Astrocyte (in vitro differentiated cells and primary cell): ENCODE measurements at regions not wholly inside any gene's neighbourhood (a gene's known extent, or its start where the extent isn't known, plus 50 kb on each side); places are given as distances from the start of the nearest gene placed in this dataset.
"Not testable (repeated sequence)": the region's sequence is repeated elsewhere in the genome, so short reads cannot be mapped to it uniquely, and the experiment has no call there.

ENCODE experiments used
- DNase-seq: peaks from one replicate; pipeline ENCODE4 v3.0.0-alpha.2; 2010; ENCODE audit warnings: low read depth
- FAIRE-seq: peaks from 2 replicates; lab custom pipeline; 2011; peaks lifted over from hg19 to GRCh38; lab: Jason Lieb, UNC
- H2AFZ ChIP-seq: 2 replicates; pipeline ENCODE4 v1.6.0; 2012; ENCODE audit warnings: low read depth, low read length, inconsistent platforms
- H3K27ac ChIP-seq: 2 replicates; pipeline ENCODE4 v1.5.1; 2011; ENCODE audit warnings: low read depth, low read length, inconsistent platforms
- H3K27me3 ChIP-seq: 2 replicates; pipeline ENCODE4 v1.6.0; 2011; ENCODE audit warnings: low read length, inconsistent platforms; ENCODE audit not compliant: insufficient read depth
- H3K36me3 ChIP-seq: 2 replicates; pipeline ENCODE4 v1.5.1; 2011; ENCODE audit warnings: low read length, inconsistent platforms; ENCODE audit not compliant: insufficient read depth
- H3K4me1 ChIP-seq: 2 replicates; pipeline ENCODE4 v1.5.1; 2011; ENCODE audit warnings: low read length, inconsistent platforms; ENCODE audit not compliant: insufficient read depth
- H3K4me2 ChIP-seq: 2 replicates; pipeline ENCODE4 v1.6.0; 2012; ENCODE audit warnings: low read length, inconsistent platforms
- H3K4me3 ChIP-seq: 2 replicates; pipeline ENCODE4 v1.5.1; 2011; ENCODE audit warnings: low read depth, mild to moderate bottlenecking, low read length, inconsistent platforms; ENCODE audit not compliant: insufficient read depth
- H3K79me2 ChIP-seq: 2 replicates; pipeline ENCODE4 v1.6.0; 2012; ENCODE audit warnings: mild to moderate bottlenecking, low read length, inconsistent platforms; ENCODE audit not compliant: insufficient read depth
- H3K9ac ChIP-seq: 2 replicates; pipeline ENCODE4 v1.6.0; 2012; ENCODE audit warnings: mild to moderate bottlenecking, low read length, inconsistent platforms
- H3K9me3 ChIP-seq: 2 replicates; pipeline ENCODE4 v1.5.1; 2012; ENCODE audit warnings: low read depth, mild to moderate bottlenecking, low read length, inconsistent platforms; ENCODE audit not compliant: insufficient read depth
- H4K20me1 ChIP-seq: 2 replicates; pipeline ENCODE4 v1.6.0; 2012; ENCODE audit warnings: low read length, inconsistent platforms; ENCODE audit not compliant: insufficient read depth
- H3K27ac Mint-ChIP-seq: one replicate; pipeline ENCODE4 v1.8.0; 2021; ENCODE audit warnings: mild to moderate bottlenecking, mixed read lengths; ENCODE audit not compliant: unreplicated experiment
- H3K27me3 Mint-ChIP-seq: one replicate; pipeline ENCODE4 v1.8.0; 2021; ENCODE audit warnings: low read depth, mixed read lengths; ENCODE audit not compliant: unreplicated experiment
- H3K36me3 Mint-ChIP-seq: one replicate; pipeline ENCODE4 v1.8.0; 2021; ENCODE audit warnings: low read depth, mixed read lengths; ENCODE audit not compliant: unreplicated experiment
- H3K4me1 Mint-ChIP-seq: one replicate; pipeline ENCODE4 v1.8.0; 2021; ENCODE audit warnings: low read depth, mixed read lengths; ENCODE audit not compliant: unreplicated experiment
- H3K4me3 Mint-ChIP-seq: one replicate; pipeline ENCODE4 v1.8.0; 2021; ENCODE audit warnings: mild to moderate bottlenecking, moderate library complexity, mixed read lengths; ENCODE audit not compliant: unreplicated experiment
- H3K9me3 Mint-ChIP-seq: one replicate; pipeline ENCODE4 v1.8.0; 2021; ENCODE audit warnings: mild to moderate bottlenecking, mixed read lengths; ENCODE audit not compliant: unreplicated experiment
- CTCF ChIP-seq: IDR thresholded peaks from 2 replicates; pipeline ENCODE4 v1.5.1; 2011; ENCODE audit warnings: low read depth, mild to moderate bottlenecking, inconsistent platforms, low read length, moderate library complexity; ENCODE audit not compliant: insufficient read depth
- EZH2 ChIP-seq: IDR thresholded peaks from 2 replicates; pipeline ENCODE4 v1.6.1; 2012; ENCODE audit warnings: mild to moderate bottlenecking, low read length, inconsistent platforms; ENCODE audit not compliant: insufficient read depth

DNA sequence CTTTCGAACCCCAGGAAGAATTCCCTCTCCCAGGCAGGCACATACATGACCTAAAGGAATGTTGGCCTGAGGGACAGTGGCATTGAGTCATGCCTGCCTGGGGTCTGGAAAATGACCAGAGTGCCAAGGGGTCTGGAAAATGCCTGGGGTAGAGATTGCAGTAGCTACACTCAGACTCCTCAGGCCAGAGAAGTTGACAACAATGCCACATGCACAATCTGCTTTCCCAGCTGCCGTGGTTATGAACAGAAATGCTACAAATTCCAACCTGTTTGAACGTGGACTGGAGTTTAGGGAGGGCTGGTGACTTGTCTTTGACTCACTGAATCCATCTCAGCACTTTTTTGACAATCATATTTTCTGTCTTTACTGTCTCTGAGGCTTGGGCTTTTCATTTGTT is 250.0 kb downstream of the ABCC12 start:
- no peaks in the 10 kb centered on the region for H4K20me1 ChIP-seq
- H3K36me3 Mint-ChIP-seq: no peaks in the 10 kb centered on the region
- H3K9me3 Mint-ChIP-seq: no peaks in the 10 kb centered on the region
- TF ChIP-seq EZH2 (no peak), CTCF (no peak)
- H3K4me3 ChIP-seq: no peak overlapping the region
- H2AFZ ChIP-seq: no peak overlapping the region
- H3K36me3 ChIP-seq: no peaks in the 10 kb centered on the region
- no peaks in the 10 kb centered on the region for H3K9me3 ChIP-seq
- no peaks in the 10 kb centered on the region for H3K27me3 Mint-ChIP-seq
- no peak overlapping the region for H3K9ac ChIP-seq
- H3K4me3 Mint-ChIP-seq: no peak overlapping the region
- peak overlapping the region; percentile 42 for H3K27ac Mint-ChIP-seq
- H3K4me2 ChIP-seq: peak overlapping the region; percentile 19
- H3K4me1 ChIP-seq: peaks cover 7% of the 10 kb centered on the region
- H3K27me3 ChIP-seq: no peaks in the 10 kb centered on the region
- no peak overlapping the region for H3K27ac ChIP-seq
- H3K4me1 Mint-ChIP-seq: peaks cover 7% of the 10 kb centered on the region
- H3K79me2 ChIP-seq: no peaks in the 10 kb centered on the region
- FAIRE-seq: no peak
- peak; percentile 71 for DNase-seq

GRCh38 chr16:47904691-47905090 is 251.1 kb downstream of the ABCC12 start:
- Histone ChIP-seq H3K9ac (no peak overlapping the region), H2AFZ (no peak overlapping the region), H3K27me3 (no peaks in the 10 kb centered on the region), H3K79me2 (no peaks in the 10 kb centered on the region), H3K9me3 (no peaks in the 10 kb centered on the region), H4K20me1 (no peaks in the 10 kb centered on the region), H3K36me3 (no peaks in the 10 kb centered on the region), H3K4me3 (no peak overlapping the region), H3K4me1 (peaks cover 7% of the 10 kb centered on the region), H3K4me2 (no peak overlapping the region), H3K27ac (no peak overlapping the region)
- FAIRE-seq (no peak), DNase-seq (no peak)
- Mint-ChIP-seq H3K9me3 (peaks cover 2% of the 10 kb centered on the region), H3K27me3 (no peaks in the 10 kb centered on the region), H3K4me1 (peaks cover 7% of the 10 kb centered on the region), H3K27ac (no peak overlapping the region), H3K4me3 (no peak overlapping the region), H3K36me3 (no peaks in the 10 kb centered on the region)
- TF ChIP-seq EZH2: no peak
- TF ChIP-seq CTCF: no peak

DNA sequence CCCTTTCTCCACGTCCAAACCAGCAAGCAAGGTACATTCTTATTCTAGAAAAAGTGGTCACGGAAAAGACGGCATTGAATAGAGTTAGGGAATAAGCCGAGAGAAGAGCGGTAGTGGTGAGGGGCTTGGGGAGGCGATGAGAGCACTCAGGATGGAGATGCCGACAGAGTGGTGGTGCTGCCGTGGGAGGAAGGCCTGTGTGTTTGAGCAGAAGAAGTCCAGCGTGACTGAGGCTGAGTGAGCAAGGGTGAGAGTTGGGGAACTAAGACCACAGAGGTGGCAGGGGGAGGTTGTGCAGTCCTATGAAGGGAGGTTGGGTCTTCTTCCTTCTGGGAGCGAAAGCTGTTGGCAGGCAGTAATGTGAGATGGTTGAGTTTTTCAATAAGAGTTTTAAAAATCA is 252.3 kb downstream of the ABCC12 start:
- no peak overlapping the region for H3K4me3 Mint-ChIP-seq
- FAIRE-seq: no peak

DNA sequence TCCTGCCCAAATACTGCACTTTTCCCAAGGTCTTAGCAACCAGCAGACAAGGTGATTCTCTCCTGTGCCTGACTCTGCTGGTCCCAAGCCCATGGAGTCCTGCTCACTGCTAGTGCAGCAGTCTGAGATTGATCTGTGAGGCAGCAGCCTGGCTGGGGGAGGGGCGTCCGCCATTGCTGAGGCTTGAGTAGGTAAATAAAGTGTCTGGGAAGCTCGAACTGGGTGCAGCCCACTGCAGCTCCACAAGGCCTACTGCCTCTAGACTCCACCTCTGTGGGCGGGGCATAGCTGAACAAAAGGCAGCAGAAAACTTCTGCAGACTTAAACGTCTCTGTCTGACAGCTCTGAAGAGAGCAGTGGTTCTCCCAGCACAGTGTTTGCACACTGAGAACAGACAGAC is 258.7 kb downstream of the ABCC12 start:
- not testable (repeated sequence) for H3K4me2 ChIP-seq, H2AFZ ChIP-seq, FAIRE-seq, H3K9ac ChIP-seq, H3K4me1 ChIP-seq, H3K36me3 ChIP-seq, H3K79me2 ChIP-seq, H3K27me3 ChIP-seq, H3K27ac Mint-ChIP-seq, H3K4me1 Mint-ChIP-seq, H3K9me3 ChIP-seq, H3K36me3 Mint-ChIP-seq, H3K4me3 Mint-ChIP-seq, H3K27me3 Mint-ChIP-seq, H4K20me1 ChIP-seq, H3K4me3 ChIP-seq, DNase-seq, H3K27ac ChIP-seq
- peaks cover 10% of the 10 kb centered on the region for H3K9me3 Mint-ChIP-seq

More for the DNA sequence above, 252.3 kb downstream of the ABCC12 start:
- no peak for DNase-seq
- Histone ChIP-seq H3K79me2 (no peaks in the 10 kb centered on the region), H2AFZ (no peak overlapping the region), H3K27me3 (no peaks in the 10 kb centered on the region), H3K4me1 (peaks cover 7% of the 10 kb centered on the region), H3K27ac (no peak overlapping the region), H4K20me1 (no peaks in the 10 kb centered on the region), H3K9me3 (no peaks in the 10 kb centered on the region), H3K4me3 (no peak overlapping the region), H3K4me2 (no peak overlapping the region), H3K9ac (no peak overlapping the region), H3K36me3 (no peaks in the 10 kb centered on the region)
- no peak for TF ChIP-seq CTCF
- no peaks in the 10 kb centered on the region for H3K36me3 Mint-ChIP-seq
- H3K4me1 Mint-ChIP-seq: peaks cover 7% of the 10 kb centered on the region
- H3K27me3 Mint-ChIP-seq: no peaks in the 10 kb centered on the region
- H3K9me3 Mint-ChIP-seq: peaks cover 10% of the 10 kb centered on the region
- H3K27ac Mint-ChIP-seq: no peak overlapping the region
